ENCODE measurements at regions not wholly inside any gene's neighbourhood (a gene's known extent, or its start where the extent isn't known, plus 50 kb on each side); places are given as distances from the start of the nearest gene placed in this dataset.

GRCh38 chr21:31566064-31566463, 93.4 kb upstream of the SOD1 start:
- no peak for TF ChIP-seq TAF1 (IDR thresholded peaks at IDR 0.05; ENCODE audit: borderline replicate concordance, insufficient read depth, low read length)
- TF ChIP-seq, protein P1, sequence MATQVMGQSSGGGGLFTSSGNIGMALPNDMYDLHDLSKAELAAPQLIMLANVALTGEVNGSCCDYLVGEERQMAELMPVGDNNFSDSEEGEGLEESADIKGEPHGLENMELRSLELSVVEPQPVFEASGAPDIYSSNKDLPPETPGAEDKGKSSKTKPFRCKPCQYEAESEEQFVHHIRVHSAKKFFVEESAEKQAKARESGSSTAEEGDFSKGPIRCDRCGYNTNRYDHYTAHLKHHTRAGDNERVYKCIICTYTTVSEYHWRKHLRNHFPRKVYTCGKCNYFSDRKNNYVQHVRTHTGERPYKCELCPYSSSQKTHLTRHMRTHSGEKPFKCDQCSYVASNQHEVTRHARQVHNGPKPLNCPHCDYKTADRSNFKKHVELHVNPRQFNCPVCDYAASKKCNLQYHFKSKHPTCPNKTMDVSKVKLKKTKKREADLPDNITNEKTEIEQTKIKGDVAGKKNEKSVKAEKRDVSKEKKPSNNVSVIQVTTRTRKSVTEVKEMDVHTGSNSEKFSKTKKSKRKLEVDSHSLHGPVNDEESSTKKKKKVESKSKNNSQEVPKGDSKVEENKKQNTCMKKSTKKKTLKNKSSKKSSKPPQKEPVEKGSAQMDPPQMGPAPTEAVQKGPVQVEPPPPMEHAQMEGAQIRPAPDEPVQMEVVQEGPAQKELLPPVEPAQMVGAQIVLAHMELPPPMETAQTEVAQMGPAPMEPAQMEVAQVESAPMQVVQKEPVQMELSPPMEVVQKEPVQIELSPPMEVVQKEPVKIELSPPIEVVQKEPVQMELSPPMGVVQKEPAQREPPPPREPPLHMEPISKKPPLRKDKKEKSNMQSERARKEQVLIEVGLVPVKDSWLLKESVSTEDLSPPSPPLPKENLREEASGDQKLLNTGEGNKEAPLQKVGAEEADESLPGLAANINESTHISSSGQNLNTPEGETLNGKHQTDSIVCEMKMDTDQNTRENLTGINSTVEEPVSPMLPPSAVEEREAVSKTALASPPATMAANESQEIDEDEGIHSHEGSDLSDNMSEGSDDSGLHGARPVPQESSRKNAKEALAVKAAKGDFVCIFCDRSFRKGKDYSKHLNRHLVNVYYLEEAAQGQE (IDR thresholded peaks at IDR 0.05; ENCODE audit: insufficient read depth in 1 of 2, low read depth in 2 of 2, low read length in 2 of 2): no peak
- TF ChIP-seq SIN3A (IDR thresholded peaks at IDR 0.05; ENCODE audit: borderline replicate concordance, insufficient read depth, low read length): no peak

Data from PFSK-1 (cell line).